ENCODE measurements at regions not wholly inside any gene's neighbourhood (a gene's known extent, or its start where the extent isn't known, plus 50 kb on each side); places are given as distances from the start of the nearest gene placed in this dataset.
A peak's percentile ranks its signal among the peaks of the same experiment; 100 is the strongest.
"Not testable (repeated sequence)": the region's sequence is repeated elsewhere in the genome, so short reads cannot be mapped to it uniquely, and the experiment has no call there.

DNA sequence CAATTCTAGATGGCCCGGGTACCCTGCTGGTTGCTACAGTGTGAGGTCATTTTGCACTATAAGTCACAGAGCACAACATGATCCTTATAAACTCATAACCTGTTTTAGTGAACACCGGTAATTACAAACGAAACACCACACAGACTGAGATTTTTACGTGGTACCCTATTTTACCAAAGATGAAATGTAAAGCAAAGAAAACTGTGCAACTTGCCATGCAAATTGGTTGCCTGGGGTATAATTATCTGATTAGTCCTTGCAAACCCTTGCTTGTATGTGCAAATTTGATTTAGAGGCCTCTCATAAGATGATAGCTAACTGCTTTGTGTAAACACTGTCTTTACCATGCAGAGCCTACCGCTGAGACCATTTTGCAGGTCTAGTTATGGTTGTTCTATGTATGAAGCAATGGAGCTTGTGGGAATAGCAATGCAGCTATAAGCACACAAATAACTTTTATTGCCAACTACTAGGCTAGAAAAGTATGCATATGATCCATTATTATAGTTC is 372.1 kb upstream of the FAR2 start:
- no peak for DNase-seq

GRCh38 chr12:28777603-28778365 is 371.3 kb upstream of the FAR2 start:
- no peak for DNase-seq

- no peak for DNase-seq
Measured at GRCh38 chr12:28780096-28780495, 369.0 kb upstream of the FAR2 start.

GRCh38 chr12:28780960-28781359 is 368.1 kb upstream of the FAR2 start:
- no peak for DNase-seq

GRCh38 chr12:28781671-28782652 is 367.1 kb upstream of the FAR2 start:
- DNase-seq = no peak

GRCh38 chr12:28782812-28783211 is 366.3 kb upstream of the FAR2 start:
- DNase-seq = no peak

DNA sequence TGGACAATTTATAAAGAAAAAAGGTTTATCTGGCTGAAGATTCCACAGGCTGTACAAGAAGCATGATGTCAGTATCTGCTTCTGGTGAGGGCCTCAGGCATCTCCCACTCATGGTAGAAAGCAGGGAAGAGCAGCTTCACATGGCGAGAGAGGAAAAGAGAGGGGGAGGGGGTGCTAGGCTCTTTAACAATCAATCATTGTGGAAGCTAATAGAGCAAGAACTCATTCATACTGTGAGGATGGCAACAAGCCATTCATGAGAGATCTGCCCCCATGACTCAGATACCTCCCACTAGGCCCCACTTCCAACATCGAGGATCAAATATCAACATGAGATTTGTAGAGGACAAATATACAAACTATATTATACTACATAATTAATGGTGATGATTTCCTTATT is 361.9 kb upstream of the FAR2 start:
- DNase-seq = no peak

DNA sequence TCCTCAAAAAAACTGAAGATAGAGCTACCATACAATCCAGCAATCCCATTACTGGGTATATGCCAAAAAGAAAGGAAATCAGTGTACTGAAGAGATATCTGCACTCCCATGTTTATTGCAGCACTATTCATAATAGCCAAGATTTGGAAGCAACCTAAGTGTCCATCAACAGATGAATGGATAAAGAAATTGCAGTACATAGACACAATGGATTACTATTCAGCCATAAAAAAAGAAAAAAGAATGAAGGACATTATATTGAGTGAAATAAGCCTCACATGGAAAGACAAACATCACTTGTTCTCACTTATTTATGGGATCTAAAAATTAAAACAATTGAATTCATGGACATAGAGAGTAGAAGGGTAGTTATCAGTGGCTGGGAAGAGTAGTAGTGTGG is 360.8 kb upstream of the FAR2 start:
- not testable (repeated sequence) for DNase-seq

GRCh38 chr12:28793581-28794151 is 355.4 kb upstream of the FAR2 start:
- DNase-seq = no peak

DNA sequence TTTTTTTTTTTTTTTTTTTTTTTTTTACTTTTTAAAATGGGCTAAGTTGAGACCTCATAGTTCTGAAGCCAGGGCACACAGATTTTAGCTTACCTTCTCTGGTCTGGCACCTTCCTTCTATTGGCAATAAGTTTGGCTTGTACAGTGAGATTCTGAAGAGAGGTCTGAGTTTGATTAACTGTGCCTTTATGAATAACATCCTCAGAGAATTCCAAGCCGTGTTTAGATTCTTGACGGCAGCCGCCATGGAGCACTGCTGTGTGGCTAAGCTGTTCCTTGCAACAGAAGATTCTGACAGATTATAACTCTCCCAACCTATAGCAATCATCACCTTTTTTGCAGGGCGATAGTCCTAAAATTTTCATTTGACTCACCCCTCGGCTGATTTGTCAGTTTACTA is 354.9 kb upstream of the FAR2 start:
- no peak for DNase-seq

GRCh38 chr12:28794786-28795185 is 354.3 kb upstream of the FAR2 start:
- DNase-seq = no peak

DNA sequence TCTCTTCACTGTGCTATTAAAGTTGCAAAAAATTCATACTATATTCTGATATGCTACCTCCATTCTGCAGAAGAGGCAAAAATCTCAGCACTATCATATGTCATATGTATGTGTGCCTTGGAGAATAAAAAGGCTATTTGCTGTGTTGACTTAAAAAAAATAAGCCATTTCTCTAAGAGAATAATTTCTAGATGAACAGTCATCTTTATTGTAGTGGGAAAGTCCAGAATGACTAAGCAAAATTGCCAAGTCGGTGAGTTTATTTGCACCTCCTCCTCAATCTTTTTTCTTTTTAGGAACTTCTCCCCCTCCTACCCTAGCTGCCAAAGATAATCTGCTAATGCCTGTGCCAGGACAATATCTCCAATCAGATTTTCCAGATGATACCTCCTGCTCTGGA is 353.8 kb upstream of the FAR2 start:
- DNase-seq = no peak

DNA sequence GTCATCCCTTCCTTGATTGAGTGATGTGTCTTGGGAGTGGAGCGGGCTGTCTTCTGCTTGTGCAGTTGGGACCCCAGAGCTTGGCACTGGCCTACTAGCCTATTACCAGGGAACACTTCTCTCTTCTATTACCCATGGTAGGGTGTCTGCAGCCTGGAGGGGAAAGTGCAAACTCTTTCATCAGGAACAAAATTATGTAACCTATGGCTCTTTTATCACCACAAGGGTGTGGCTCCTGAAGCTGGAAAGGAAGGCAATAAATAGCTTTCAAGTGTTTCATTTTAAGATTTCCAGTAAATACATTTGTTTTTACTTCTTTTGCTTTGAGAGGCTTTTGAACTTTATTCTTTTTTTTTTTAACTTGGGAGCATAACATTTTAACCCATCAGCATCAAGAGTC is 349.7 kb upstream of the FAR2 start:
- peak; percentile 2 for DNase-seq

DNA sequence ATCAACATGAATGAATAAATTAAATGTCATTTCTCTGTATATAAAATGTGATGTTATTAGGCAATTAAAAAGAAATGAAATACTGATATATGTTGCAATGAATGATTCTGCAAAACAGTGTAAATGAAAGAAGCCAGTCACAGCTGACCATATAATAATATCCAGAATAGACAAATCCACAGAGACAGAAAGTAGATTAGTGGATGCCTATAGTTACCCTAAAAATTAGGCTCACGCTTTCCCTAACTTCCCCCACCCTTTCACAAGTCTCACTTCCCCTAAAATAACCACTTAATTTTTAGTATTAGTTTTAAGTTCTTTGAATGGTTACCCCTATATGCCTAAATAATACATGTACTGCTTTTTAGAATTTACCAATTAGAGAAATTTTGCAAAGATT is 348.9 kb upstream of the FAR2 start:
- no peak for DNase-seq

DNA sequence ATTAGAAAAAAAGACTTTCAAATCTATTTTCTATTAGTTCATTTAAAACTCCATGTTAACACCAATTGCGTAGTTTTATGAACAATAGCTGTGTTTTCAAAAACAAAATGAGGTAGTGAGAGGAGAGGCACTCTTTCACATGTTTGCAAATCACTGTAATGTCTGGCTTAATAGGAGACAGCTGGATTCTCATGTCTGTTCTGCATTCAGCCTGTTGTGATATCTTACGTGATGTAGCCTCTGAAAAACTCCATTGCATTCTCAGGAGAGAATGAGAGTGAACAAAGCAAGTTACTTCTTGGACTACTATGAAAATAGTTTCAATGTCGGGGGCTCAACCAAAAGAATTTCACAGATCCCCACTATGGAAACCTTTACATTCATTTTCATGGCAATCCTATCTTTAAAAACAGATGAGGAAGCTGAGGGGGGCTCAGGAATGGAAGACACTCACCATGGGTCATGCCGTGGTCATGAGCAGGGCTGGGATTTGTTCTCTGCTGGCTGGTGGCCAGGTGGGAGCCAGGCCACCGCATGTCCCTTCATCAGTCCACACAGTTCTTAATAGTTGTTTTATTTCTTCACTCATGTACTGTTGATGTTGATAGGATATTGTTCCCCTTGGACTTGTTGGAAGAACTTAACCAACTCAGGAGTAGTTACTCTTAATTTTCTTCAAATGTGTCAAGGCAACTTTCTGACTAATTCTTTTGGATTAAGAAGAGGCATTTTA is 346.2 kb upstream of the FAR2 start:
- no peak for DNase-seq

- DNase-seq = no peak
Measured at GRCh38 chr12:28807535-28807934, 341.5 kb upstream of the FAR2 start.

GRCh38 chr12:28811457-28811856 is 337.6 kb upstream of the FAR2 start:
- no peak for DNase-seq

GRCh38 chr12:28814246-28814645 is 334.8 kb upstream of the FAR2 start:
- DNase-seq = no peak

GRCh38 chr12:28817524-28817923 is 331.6 kb upstream of the FAR2 start:
- DNase-seq = no peak

GRCh38 chr12:28824193-28824846 is 324.8 kb upstream of the FAR2 start:
- no peak for DNase-seq

DNA sequence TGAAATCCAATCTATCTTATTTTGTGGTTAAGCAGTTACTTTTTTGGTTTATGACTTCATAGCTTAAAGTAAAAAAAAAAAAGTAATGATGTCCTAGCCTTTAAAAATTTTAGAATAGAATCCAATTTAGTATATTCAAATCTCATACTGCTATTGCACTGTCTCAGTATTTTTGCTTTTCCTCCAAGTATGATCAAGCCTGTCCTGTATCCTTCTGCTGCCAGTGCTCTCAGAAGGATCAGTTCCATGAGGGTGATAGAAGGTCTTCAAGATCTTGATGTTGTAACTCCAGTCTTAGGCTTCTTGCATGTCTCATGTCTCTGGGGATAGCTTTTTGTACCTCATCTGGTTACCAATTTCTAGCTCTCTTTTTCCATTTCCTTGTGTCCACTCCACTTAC is 324.2 kb upstream of the FAR2 start:
- DNase-seq = no peak

GRCh38 chr12:28826766-28827165 is 322.3 kb upstream of the FAR2 start:
- DNase-seq = no peak
